Nephron (organoid): ENCODE measurements at regions not wholly inside any gene's neighbourhood (a gene's known extent, or its start where the extent isn't known, plus 50 kb on each side); places are given as distances from the start of the nearest gene placed in this dataset.

Experiments used
- H3K27ac Mint-ChIP-seq, 3 experiments: 2 replicates each; pipeline ENCODE4 v1.8.0; 2020; ENCODE audit warnings: mixed read lengths in 3 of 3, mild to moderate bottlenecking in 2 of 3, moderate library complexity in 1 of 3
- H3K27me3 Mint-ChIP-seq: 2 replicates; pipeline ENCODE4 v1.8.0; 2021; ENCODE audit warnings: low read depth, mild to moderate bottlenecking, moderate library complexity, mixed read lengths
- H3K36me3 Mint-ChIP-seq: 2 replicates; pipeline ENCODE4 v1.8.0; 2020; ENCODE audit warnings: low read depth, mixed read lengths
- H3K4me1 Mint-ChIP-seq: 2 replicates; pipeline ENCODE4 v1.8.0; 2020; ENCODE audit warnings: mixed read lengths
- H3K4me3 Mint-ChIP-seq, 3 experiments: 2 replicates each; pipeline ENCODE4 v1.8.0; 2020; ENCODE audit warnings: mild to moderate bottlenecking in 3 of 3, mixed read lengths in 3 of 3, moderate library complexity in 2 of 3
- H3K9me3 Mint-ChIP-seq: 2 replicates; pipeline ENCODE4 v1.8.0; 2020; ENCODE audit warnings: mixed read lengths
- TF ChIP-seq, protein P1 (sequence below), 3 experiments: fragments of 200-600 bp; sonication (generic); IDR thresholded peaks; one replicate each; pipeline ENCODE4 v1.5.0; 2021; ENCODE audit warnings: antibody characterized with exemption in 3 of 3; ENCODE audit not compliant: unreplicated experiment in 3 of 3

DNA sequence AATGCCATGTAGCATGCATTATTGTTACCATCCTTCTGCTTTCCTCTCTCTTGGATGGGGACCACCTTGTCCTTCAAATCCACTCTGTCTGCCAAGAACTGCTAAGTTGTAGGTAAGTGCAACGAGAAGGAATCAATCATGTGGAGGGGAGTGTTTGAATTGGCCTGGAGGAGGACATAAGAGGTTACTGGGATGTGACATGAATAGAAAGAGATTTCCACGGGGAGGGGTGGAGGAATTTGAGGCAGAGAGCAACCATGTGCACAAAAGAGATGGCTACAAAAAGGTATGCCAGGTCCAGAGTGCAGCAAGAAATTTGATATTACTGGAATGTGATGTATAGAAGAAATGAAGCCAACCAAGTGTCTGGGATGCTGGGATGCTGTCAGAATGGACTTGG, 648.9 kb upstream of the KLF4 start:
- Mint-ChIP-seq H3K36me3 (no peaks in the 10 kb centered on the region), H3K9me3 (no peaks in the 10 kb centered on the region), H3K4me3 (no peak overlapping the region), H3K4me1 (peaks cover 34% of the 10 kb centered on the region), H3K27ac (no peak overlapping the region), H3K27me3 (no peaks in the 10 kb centered on the region)
- TF ChIP-seq, protein P1, sequence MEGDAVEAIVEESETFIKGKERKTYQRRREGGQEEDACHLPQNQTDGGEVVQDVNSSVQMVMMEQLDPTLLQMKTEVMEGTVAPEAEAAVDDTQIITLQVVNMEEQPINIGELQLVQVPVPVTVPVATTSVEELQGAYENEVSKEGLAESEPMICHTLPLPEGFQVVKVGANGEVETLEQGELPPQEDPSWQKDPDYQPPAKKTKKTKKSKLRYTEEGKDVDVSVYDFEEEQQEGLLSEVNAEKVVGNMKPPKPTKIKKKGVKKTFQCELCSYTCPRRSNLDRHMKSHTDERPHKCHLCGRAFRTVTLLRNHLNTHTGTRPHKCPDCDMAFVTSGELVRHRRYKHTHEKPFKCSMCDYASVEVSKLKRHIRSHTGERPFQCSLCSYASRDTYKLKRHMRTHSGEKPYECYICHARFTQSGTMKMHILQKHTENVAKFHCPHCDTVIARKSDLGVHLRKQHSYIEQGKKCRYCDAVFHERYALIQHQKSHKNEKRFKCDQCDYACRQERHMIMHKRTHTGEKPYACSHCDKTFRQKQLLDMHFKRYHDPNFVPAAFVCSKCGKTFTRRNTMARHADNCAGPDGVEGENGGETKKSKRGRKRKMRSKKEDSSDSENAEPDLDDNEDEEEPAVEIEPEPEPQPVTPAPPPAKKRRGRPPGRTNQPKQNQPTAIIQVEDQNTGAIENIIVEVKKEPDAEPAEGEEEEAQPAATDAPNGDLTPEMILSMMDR (IDR thresholded peaks at IDR 0.05; ENCODE audit: unreplicated experiment in 3 of 3): no peak

DNA sequence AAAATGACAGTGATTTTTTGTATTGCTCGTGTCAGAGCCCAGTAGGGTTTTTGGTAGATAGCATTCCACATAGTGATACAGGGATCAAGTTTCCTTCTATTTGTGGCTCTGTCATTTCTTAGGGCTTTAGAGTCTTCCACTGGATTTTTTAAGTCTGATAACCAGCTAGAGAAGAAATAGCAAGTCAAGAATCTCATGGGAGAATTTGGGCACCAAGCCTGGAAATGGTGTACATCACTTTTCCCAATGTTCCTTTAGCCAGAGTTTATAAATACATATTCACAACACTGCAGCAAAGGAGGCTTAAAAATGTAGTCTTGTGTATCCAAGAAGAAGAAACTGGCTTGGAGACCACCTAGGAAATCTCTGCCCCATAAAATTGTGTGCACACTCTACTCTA, 647.1 kb upstream of the KLF4 start:
- Mint-ChIP-seq H3K4me3 (no peak overlapping the region), H3K27me3 (no peaks in the 10 kb centered on the region), H3K4me1 (peaks cover 21% of the 10 kb centered on the region), H3K27ac (no peak overlapping the region), H3K9me3 (no peaks in the 10 kb centered on the region), H3K36me3 (no peaks in the 10 kb centered on the region)
- TF ChIP-seq, protein P1 (IDR thresholded peaks at IDR 0.05; ENCODE audit: unreplicated experiment in 3 of 3): no peak

DNA sequence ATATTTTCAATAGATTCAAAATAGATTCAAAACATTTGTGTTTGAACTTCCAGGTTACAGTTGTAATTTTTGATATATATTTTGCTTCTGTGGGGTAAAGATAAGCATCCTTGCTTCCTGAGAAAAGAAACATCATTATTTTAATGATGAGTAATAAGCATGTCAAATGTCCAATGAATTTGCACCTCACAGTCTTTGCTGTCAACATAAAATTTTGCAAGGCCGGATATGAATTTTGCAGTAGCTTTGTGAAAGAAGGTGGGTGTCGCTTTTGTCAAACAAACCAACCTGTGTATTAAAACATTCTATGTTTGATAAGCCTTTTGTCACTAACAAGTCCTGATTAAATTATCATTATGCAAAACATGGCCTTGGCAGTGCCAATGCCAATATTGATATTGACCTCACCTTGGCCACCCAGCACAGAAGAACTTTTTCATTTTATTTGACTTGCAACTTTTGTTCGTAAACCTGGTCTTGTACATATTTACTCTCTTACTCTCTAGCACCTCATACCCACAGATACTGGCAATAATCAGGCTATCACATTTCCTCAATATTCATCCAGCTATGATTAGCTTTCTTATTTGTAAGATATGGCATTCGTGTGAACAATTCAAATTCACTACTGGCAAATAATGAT, 645.0 kb upstream of the KLF4 start:
- TF ChIP-seq, protein P1 (IDR thresholded peaks at IDR 0.05; ENCODE audit: unreplicated experiment in 3 of 3): no peak
- Mint-ChIP-seq H3K27ac (no peak overlapping the region), H3K4me1 (peaks cover 21% of the 10 kb centered on the region), H3K36me3 (no peaks in the 10 kb centered on the region), H3K4me3 (no peak overlapping the region), H3K27me3 (no peaks in the 10 kb centered on the region), H3K9me3 (no peaks in the 10 kb centered on the region)

DNA sequence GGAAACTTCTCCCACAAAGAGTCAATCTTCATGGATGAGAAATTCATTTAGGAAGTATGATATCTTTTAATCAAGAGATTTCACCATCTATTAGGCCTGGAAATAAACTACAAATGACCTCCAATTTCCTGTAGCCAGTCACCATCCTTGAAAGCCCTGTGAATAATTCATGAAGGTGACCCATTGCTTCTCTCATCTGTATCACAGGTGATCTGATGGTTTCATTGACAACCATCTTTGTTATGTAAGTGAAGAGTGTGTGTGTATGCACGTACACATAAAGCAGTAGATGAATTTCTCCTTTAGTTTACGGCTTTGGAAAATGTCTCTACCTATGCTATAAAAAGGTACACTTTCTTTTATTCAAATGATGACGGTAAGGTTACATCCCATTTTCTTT, 644.1 kb upstream of the KLF4 start:
- no peak overlapping the region for H3K4me3 Mint-ChIP-seq
- H3K9me3 Mint-ChIP-seq: no peaks in the 10 kb centered on the region
- no peaks in the 10 kb centered on the region for H3K36me3 Mint-ChIP-seq
- TF ChIP-seq, protein P1 (IDR thresholded peaks at IDR 0.05; ENCODE audit: unreplicated experiment in 3 of 3): no peak
- H3K4me1 Mint-ChIP-seq: peaks cover 19% of the 10 kb centered on the region
- no peaks in the 10 kb centered on the region for H3K27me3 Mint-ChIP-seq
- H3K27ac Mint-ChIP-seq: no peak overlapping the region

DNA sequence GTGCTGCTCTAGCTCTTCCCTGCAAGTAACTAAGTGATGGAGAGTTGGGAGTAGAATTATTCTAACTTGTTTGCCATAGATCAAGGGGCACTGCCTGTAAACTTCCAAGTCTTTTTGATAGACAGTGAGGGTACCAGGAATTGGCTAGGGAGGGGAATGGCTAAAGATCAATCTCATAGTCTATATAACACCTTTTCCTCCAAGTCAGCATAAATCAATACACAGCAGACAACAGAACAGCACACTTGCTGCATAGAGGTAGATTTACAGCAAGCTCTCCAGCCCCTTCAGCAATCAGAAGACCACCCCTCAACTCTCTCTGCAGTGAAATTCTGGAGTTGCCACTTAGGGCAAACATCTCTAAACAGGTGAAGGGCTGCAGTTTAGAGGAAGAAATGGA, 643.5 kb upstream of the KLF4 start:
- H3K4me3 Mint-ChIP-seq: no peak overlapping the region
- H3K36me3 Mint-ChIP-seq: no peaks in the 10 kb centered on the region
- H3K9me3 Mint-ChIP-seq: no peaks in the 10 kb centered on the region
- TF ChIP-seq, protein P1 (IDR thresholded peaks at IDR 0.05; ENCODE audit: unreplicated experiment in 3 of 3): no peak
- H3K4me1 Mint-ChIP-seq: peaks cover 14% of the 10 kb centered on the region
- no peak overlapping the region for H3K27ac Mint-ChIP-seq
- H3K27me3 Mint-ChIP-seq: no peaks in the 10 kb centered on the region

DNA sequence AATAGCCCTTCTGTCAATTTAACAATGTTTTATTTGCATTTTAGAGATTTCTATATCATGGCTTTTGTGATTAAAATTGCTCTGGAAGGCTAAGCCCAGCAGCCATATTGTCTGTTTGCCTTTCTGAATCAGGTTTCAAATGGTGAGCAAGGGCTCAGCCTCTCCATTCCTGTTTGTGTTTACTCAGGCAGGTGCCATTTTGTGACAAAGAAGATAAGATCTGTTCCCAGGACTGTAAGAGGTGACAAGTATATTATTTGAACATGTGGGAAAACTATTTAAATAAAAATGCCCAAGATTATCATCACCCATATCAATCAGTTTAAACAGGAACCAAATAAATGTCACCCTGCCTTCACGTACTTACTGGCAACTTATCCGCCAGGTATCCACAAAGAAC, 641.3 kb upstream of the KLF4 start:
- Mint-ChIP-seq H3K27me3 (no peaks in the 10 kb centered on the region), H3K4me3 (no peak overlapping the region), H3K4me1 (no peaks in the 10 kb centered on the region), H3K27ac (no peak overlapping the region), H3K9me3 (no peaks in the 10 kb centered on the region), H3K36me3 (no peaks in the 10 kb centered on the region)
- TF ChIP-seq, protein P1 (IDR thresholded peaks at IDR 0.05; ENCODE audit: unreplicated experiment in 3 of 3): no peak
